Thymus (tissue), 11 donors: ENCODE measurements at regions not wholly inside any gene's neighbourhood (a gene's known extent, or its start where the extent isn't known, plus 50 kb on each side); places are given as distances from the start of the nearest gene placed in this dataset.
"Not testable (repeated sequence)": the region's sequence is repeated elsewhere in the genome, so short reads cannot be mapped to it uniquely, and the experiment has no call there.

ENCODE experiments used
- DNase-seq, 9 donors: peaks; one replicate each; pipeline ENCODE4 v3.0.0-alpha.2; 2013; ENCODE audit warnings: low spot score in 9 of 9, low read depth in 6 of 9, missing footprints in 1 of 9
- H3K27ac ChIP-seq, 2 donors: one replicate each; pipeline ENCODE4 v1.5.1; 2013; ENCODE audit warnings: control low read depth in 1 of 2, low read depth in 1 of 2, low read length in 1 of 2, mild to moderate bottlenecking in 1 of 2, moderate library complexity in 1 of 2
- H3K27me3 ChIP-seq, 2 donors: one replicate each; pipeline ENCODE4 v1.5.1; 2013; ENCODE audit warnings: low read length in 1 of 2; ENCODE audit not compliant: control insufficient read depth in 2 of 2, insufficient read depth in 1 of 2
- H3K36me3 ChIP-seq, 2 donors: one replicate each; pipeline ENCODE4 v1.5.1; 2013; ENCODE audit warnings: low read length in 1 of 2, mild to moderate bottlenecking in 1 of 2, moderate library complexity in 1 of 2; ENCODE audit not compliant: control insufficient read depth in 2 of 2, insufficient read depth in 2 of 2
- H3K4me1 ChIP-seq, 2 donors: one replicate each; pipeline ENCODE4 v1.5.1; 2013; ENCODE audit warnings: low read length in 2 of 2; ENCODE audit not compliant: control insufficient read depth in 2 of 2, insufficient read depth in 2 of 2
- H3K4me3 ChIP-seq, 2 donors: one replicate each; pipeline ENCODE4 v1.5.1; 2013; ENCODE audit warnings: low read length in 2 of 2, control low read depth in 1 of 2, mild to moderate bottlenecking in 1 of 2
- H3K9me3 ChIP-seq, 2 donors: one replicate each; pipeline ENCODE4 v1.5.1; 2013; ENCODE audit warnings: low read length in 1 of 2, mild to moderate bottlenecking in 1 of 2; ENCODE audit not compliant: control insufficient read depth in 2 of 2, insufficient read depth in 1 of 2
- WGBS: extraction: QIAGEN DNeasy Blood & Tissue Kit; methylation state at CpG from one replicate; pipeline ENCODE4 v1.1.7; 2013; 5-methylcytosine and 5-hydroxymethylcytosine counted together
- donor health status: healthy.

- H3K9me3 ChIP-seq: no peaks in the 10 kb centered on the region
- no peaks in the 10 kb centered on the region for H3K27me3 ChIP-seq
- no peaks in the 10 kb centered on the region for H3K4me1 ChIP-seq
- 97% methylated on average over 3 of the region's 3 CpGs for WGBS
- H3K36me3 ChIP-seq: no peaks in the 10 kb centered on the region
- H3K27ac ChIP-seq: no peak overlapping the region
- H3K4me3 ChIP-seq: no peak overlapping the region
- no peak for DNase-seq
These were observed 99.4 kb downstream of the DTWD1 start for GRCh38 chr15:49720261-49720660.

GRCh38 chr15:49721091-49721490, 100.2 kb downstream of the DTWD1 start:
- H3K36me3 ChIP-seq: no peaks in the 10 kb centered on the region
- 96% methylated on average over 1 of the region's 1 CpG for WGBS
- H3K9me3 ChIP-seq: no peaks in the 10 kb centered on the region

GRCh38 chr15:49721621-49722020, 100.8 kb downstream of the DTWD1 start:
- H3K4me1 ChIP-seq: no peaks in the 10 kb centered on the region
- H3K36me3 ChIP-seq: no peaks in the 10 kb centered on the region
- no peaks in the 10 kb centered on the region for H3K9me3 ChIP-seq
- H3K27ac ChIP-seq: no peak overlapping the region
- 93% methylated on average over 1 of the region's 1 CpG for WGBS
- no peak overlapping the region for H3K4me3 ChIP-seq
- no peaks in the 10 kb centered on the region for H3K27me3 ChIP-seq
- no peak for DNase-seq

More at GRCh38 chr15:49721091-49721490, 100.2 kb downstream of the DTWD1 start:
- Histone ChIP-seq H3K4me1 (no peaks in the 10 kb centered on the region), H3K27ac (no peak overlapping the region), H3K27me3 (no peaks in the 10 kb centered on the region), H3K4me3 (no peak overlapping the region)
- no peak for DNase-seq

- no peak for DNase-seq
- Histone ChIP-seq H3K27ac (no peak overlapping the region), H3K4me3 (no peak overlapping the region), H3K4me1 (no peaks in the 10 kb centered on the region), H3K27me3 (no peaks in the 10 kb centered on the region), H3K9me3 (no peaks in the 10 kb centered on the region), H3K36me3 (no peaks in the 10 kb centered on the region)
- 96% methylated on average over 2 of the region's 2 CpGs for WGBS
These were observed 103.1 kb downstream of the DTWD1 start for GRCh38 chr15:49723981-49724380.

GRCh38 chr15:49731187-49732099, 110.6 kb downstream of the DTWD1 start:
- no peaks in the 10 kb centered on the region for H3K36me3 ChIP-seq
- no peaks in the 10 kb centered on the region for H3K9me3 ChIP-seq
- no peaks in the 10 kb centered on the region for H3K27me3 ChIP-seq
- H3K4me3 ChIP-seq: no peak overlapping the region
- H3K27ac ChIP-seq: no peak overlapping the region
- peaks cover 0 to 13% of the 10 kb centered on the region in 2 donors for H3K4me1 ChIP-seq
- no peak for DNase-seq
- WGBS: 94% methylated on average over 5 of the region's 5 CpGs

- peaks cover 0 to 13% of the 10 kb centered on the region in 2 donors for H3K4me1 ChIP-seq
- not testable (repeated sequence) for H3K27ac ChIP-seq, H3K4me3 ChIP-seq, H3K36me3 ChIP-seq, DNase-seq, H3K9me3 ChIP-seq, H3K27me3 ChIP-seq
- WGBS: 93% methylated on average over 10 of the region's 10 CpGs
These were observed 111.3 kb downstream of the DTWD1 start for GRCh38 chr15:49732109-49732508.

GRCh38 chr15:49734089-49734488, 113.2 kb downstream of the DTWD1 start:
- H3K27me3 ChIP-seq, H3K9me3 ChIP-seq, H3K4me3 ChIP-seq, H3K36me3 ChIP-seq: not testable (repeated sequence)
- DNase-seq: peak in 1 of 9 donors; percentile 12
- 98% methylated on average over 1 of the region's 1 CpG for WGBS
- peaks cover 0 to 13% of the 10 kb centered on the region in 2 donors for H3K4me1 ChIP-seq
- peak overlapping the region in 1 of 2 donors; percentile 92 for H3K27ac ChIP-seq

GRCh38 chr15:49734831-49735508, 114.1 kb downstream of the DTWD1 start:
- 88% methylated on average over 4 of the region's 4 CpGs for WGBS

GRCh38 chr15:49737127-49737526, 116.3 kb downstream of the DTWD1 start:
- no peak overlapping the region for H3K4me3 ChIP-seq
- no peak for DNase-seq
- no peaks in the 10 kb centered on the region for H3K36me3 ChIP-seq
- no peaks in the 10 kb centered on the region for H3K9me3 ChIP-seq
- H3K27me3 ChIP-seq: no peaks in the 10 kb centered on the region
- H3K4me1 ChIP-seq: peaks cover 0 to 13% of the 10 kb centered on the region in 2 donors
- H3K27ac ChIP-seq: no peak overlapping the region

More at GRCh38 chr15:49734831-49735508, 114.1 kb downstream of the DTWD1 start:
- Histone ChIP-seq H3K9me3 (no peaks in the 10 kb centered on the region), H3K27me3 (no peaks in the 10 kb centered on the region), H3K4me3 (no peak overlapping the region), H3K27ac (peak overlapping the region in 1 of 2 donors; percentile 92), H3K4me1 (peaks cover 0 to 13% of the 10 kb centered on the region in 2 donors), H3K36me3 (no peaks in the 10 kb centered on the region)
- DNase-seq: peak; percentile 28 to 80 (median 45)
